ENCODE measurements at regions not wholly inside any gene's neighbourhood (a gene's known extent, or its start where the extent isn't known, plus 50 kb on each side); places are given as distances from the start of the nearest gene placed in this dataset.

- H3K14ac ChIP-seq (ENCODE audit: low read length), result no peak overlapping the region
- no peak overlapping the region for H2BK12ac ChIP-seq (ENCODE audit: low read length)
- WGBS (ENCODE audit: extremely low coverage, insufficient coverage, insufficient read length), result no CpG with 5 or more reads among the region's 1 CpG
- H3K4me3 ChIP-seq (ENCODE audit: low read depth, low read length), result no peak overlapping the region
- H3K4me2 ChIP-seq (ENCODE audit: low read length), result no peak overlapping the region
- H3K79me1 ChIP-seq (ENCODE audit: low read length), result no peaks in the 10 kb centered on the region
- no peak overlapping the region for H3K9ac ChIP-seq (ENCODE audit: low read length)
- no peak overlapping the region for H3K23ac ChIP-seq (ENCODE audit: low read length)
- no peaks in the 10 kb centered on the region for H3K36me3 ChIP-seq (ENCODE audit: control insufficient read depth in 1 of 2, insufficient read depth in 2 of 2, low read length in 2 of 2)
- H3K9me3 ChIP-seq (ENCODE audit: insufficient read depth, low read depth, low read length), result no peaks in the 10 kb centered on the region
- no peaks in the 10 kb centered on the region for H3K27me3 ChIP-seq (ENCODE audit: insufficient read depth, low read length)
- H3K4ac ChIP-seq (ENCODE audit: low read depth, low read length), result no peak overlapping the region
- H3K4me1 ChIP-seq (ENCODE audit: control insufficient read depth in 1 of 2, insufficient read depth in 2 of 2, low read length in 2 of 2), result no peaks in the 10 kb centered on the region
- H3K79me2 ChIP-seq (ENCODE audit: control insufficient read depth, insufficient read depth, low read length, poor library complexity), result no peaks in the 10 kb centered on the region
- DNase-seq, result no peak
- no peak overlapping the region for H3K27ac ChIP-seq (ENCODE audit: low read depth, low read length)
- no peak overlapping the region for H2AFZ ChIP-seq (ENCODE audit: insufficient read depth, low read length, poor library complexity)
- H2AK5ac ChIP-seq (ENCODE audit: low read length), result no peak overlapping the region
- H4K8ac ChIP-seq (ENCODE audit: low read depth, low read length), result no peak overlapping the region
- H4K91ac ChIP-seq (ENCODE audit: low read depth, low read length), result no peak overlapping the region
- no peak overlapping the region for H4K12ac ChIP-seq (ENCODE audit: low read depth, low read length)
- H3K18ac ChIP-seq (ENCODE audit: low read length), result no peak overlapping the region
- H2BK120ac ChIP-seq (ENCODE audit: insufficient read depth, low read length, poor library complexity), result no peak overlapping the region
- H2BK5ac ChIP-seq (ENCODE audit: low read depth, low read length, poor library complexity), result no peak overlapping the region
Observed at GRCh38 chr1:186531561-186532165, 70.7 kb upstream of the PDC start.

DNA sequence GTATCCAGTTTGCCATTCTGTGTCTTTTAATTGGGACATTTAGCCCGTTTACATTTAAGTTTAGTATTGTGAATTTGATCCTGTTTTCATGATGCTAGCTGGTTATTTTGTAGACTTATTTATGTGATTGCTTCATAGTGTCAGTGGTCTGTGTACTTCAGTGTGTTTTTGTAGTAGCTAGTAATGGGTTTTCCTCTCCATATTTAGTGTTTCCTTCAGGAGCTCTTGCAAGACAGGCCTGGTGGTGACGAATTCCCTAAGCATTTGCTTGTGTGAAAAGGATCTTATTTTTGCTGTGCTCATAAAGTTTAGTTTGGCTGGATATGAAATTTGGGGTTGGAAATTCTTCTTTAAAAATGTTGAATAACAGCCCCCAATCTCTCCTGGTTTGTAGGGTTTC, 69.2 kb upstream of the PDC start:
- H2BK5ac ChIP-seq (ENCODE audit: low read depth, low read length, poor library complexity), result no peak overlapping the region
- no peak overlapping the region for H2BK12ac ChIP-seq (ENCODE audit: low read length)
- no peaks in the 10 kb centered on the region for H3K4me1 ChIP-seq (ENCODE audit: control insufficient read depth in 1 of 2, insufficient read depth in 2 of 2, low read length in 2 of 2)
- H4K12ac ChIP-seq (ENCODE audit: low read depth, low read length), result no peak overlapping the region
- no peaks in the 10 kb centered on the region for H3K36me3 ChIP-seq (ENCODE audit: control insufficient read depth in 1 of 2, insufficient read depth in 2 of 2, low read length in 2 of 2)
- no peak overlapping the region for H4K91ac ChIP-seq (ENCODE audit: low read depth, low read length)
- no peak overlapping the region for H3K9ac ChIP-seq (ENCODE audit: low read length)
- no peak overlapping the region for H2BK120ac ChIP-seq (ENCODE audit: insufficient read depth, low read length, poor library complexity)
- H3K4me3 ChIP-seq (ENCODE audit: low read depth, low read length), result no peak overlapping the region
- no peak overlapping the region for H3K27ac ChIP-seq (ENCODE audit: low read depth, low read length)
- no peak overlapping the region for H3K18ac ChIP-seq (ENCODE audit: low read length)
- H3K23ac ChIP-seq (ENCODE audit: low read length), result no peak overlapping the region
- no peaks in the 10 kb centered on the region for H3K27me3 ChIP-seq (ENCODE audit: insufficient read depth, low read length)
- H4K8ac ChIP-seq (ENCODE audit: low read depth, low read length), result no peak overlapping the region
- no peaks in the 10 kb centered on the region for H3K9me3 ChIP-seq (ENCODE audit: insufficient read depth, low read depth, low read length)
- no CpG with 5 or more reads among the region's 2 CpGs for WGBS (ENCODE audit: extremely low coverage, insufficient coverage, insufficient read length)
- no peaks in the 10 kb centered on the region for H3K79me2 ChIP-seq (ENCODE audit: control insufficient read depth, insufficient read depth, low read length, poor library complexity)
- H3K79me1 ChIP-seq (ENCODE audit: low read length), result no peaks in the 10 kb centered on the region
- no peak overlapping the region for H2AK5ac ChIP-seq (ENCODE audit: low read length)
- DNase-seq, result no peak
- H2AFZ ChIP-seq (ENCODE audit: insufficient read depth, low read length, poor library complexity), result no peak overlapping the region
- no peak overlapping the region for H3K14ac ChIP-seq (ENCODE audit: low read length)
- no peak overlapping the region for H3K4ac ChIP-seq (ENCODE audit: low read depth, low read length)
- no peak overlapping the region for H3K4me2 ChIP-seq (ENCODE audit: low read length)

GRCh38 chr1:186519982-186520381, 59.1 kb upstream of the PDC start:
- Histone ChIP-seq H4K91ac (ENCODE audit: low read depth, low read length) (no peak overlapping the region), H4K12ac (ENCODE audit: low read depth, low read length) (no peak overlapping the region), H2AK5ac (ENCODE audit: low read length) (no peak overlapping the region)

GRCh38 chr1:186518822-186519381, 58.0 kb upstream of the PDC start:
- no peak overlapping the region for H3K4ac ChIP-seq (ENCODE audit: low read depth, low read length)
- no peak overlapping the region for H2AFZ ChIP-seq (ENCODE audit: insufficient read depth, low read length, poor library complexity)
- H4K8ac ChIP-seq (ENCODE audit: low read depth, low read length), result no peak overlapping the region
- WGBS (ENCODE audit: extremely low coverage, insufficient coverage, insufficient read length), result no CpG with 5 or more reads among the region's 4 CpGs
- H3K4me1 ChIP-seq (ENCODE audit: control insufficient read depth in 1 of 2, insufficient read depth in 2 of 2, low read length in 2 of 2), result no peaks in the 10 kb centered on the region
- no peak overlapping the region for H2BK5ac ChIP-seq (ENCODE audit: low read depth, low read length, poor library complexity)
- no peaks in the 10 kb centered on the region for H3K79me2 ChIP-seq (ENCODE audit: control insufficient read depth, insufficient read depth, low read length, poor library complexity)
- H3K14ac ChIP-seq (ENCODE audit: low read length), result no peak overlapping the region
- H2BK12ac ChIP-seq (ENCODE audit: low read length), result no peak overlapping the region
- H2AK5ac ChIP-seq (ENCODE audit: low read length), result no peak overlapping the region
- H3K27ac ChIP-seq (ENCODE audit: low read depth, low read length), result no peak overlapping the region
- peaks cover 4% of the 10 kb centered on the region for H3K9me3 ChIP-seq (ENCODE audit: insufficient read depth, low read depth, low read length)
- no peak overlapping the region for H4K12ac ChIP-seq (ENCODE audit: low read depth, low read length)
- no peak overlapping the region for H3K4me2 ChIP-seq (ENCODE audit: low read length)
- no peak for DNase-seq
- no peak overlapping the region for H3K9ac ChIP-seq (ENCODE audit: low read length)
- no peak overlapping the region for H3K4me3 ChIP-seq (ENCODE audit: low read depth, low read length)
- no peak overlapping the region for H2BK120ac ChIP-seq (ENCODE audit: insufficient read depth, low read length, poor library complexity)
- no peaks in the 10 kb centered on the region for H3K27me3 ChIP-seq (ENCODE audit: insufficient read depth, low read length)
- H3K36me3 ChIP-seq (ENCODE audit: control insufficient read depth in 1 of 2, insufficient read depth in 2 of 2, low read length in 2 of 2), result no peaks in the 10 kb centered on the region
- no peak overlapping the region for H4K91ac ChIP-seq (ENCODE audit: low read depth, low read length)
- no peak overlapping the region for H3K18ac ChIP-seq (ENCODE audit: low read length)
- no peaks in the 10 kb centered on the region for H3K79me1 ChIP-seq (ENCODE audit: low read length)
- H3K23ac ChIP-seq (ENCODE audit: low read length), result no peak overlapping the region

More at GRCh38 chr1:186519982-186520381, 59.1 kb upstream of the PDC start:
- H3K14ac ChIP-seq (ENCODE audit: low read length), result no peak overlapping the region
- no peak overlapping the region for H3K9ac ChIP-seq (ENCODE audit: low read length)
- no peak overlapping the region for H4K8ac ChIP-seq (ENCODE audit: low read depth, low read length)
- no peaks in the 10 kb centered on the region for H3K36me3 ChIP-seq (ENCODE audit: control insufficient read depth in 1 of 2, insufficient read depth in 2 of 2, low read length in 2 of 2)
- DNase-seq, result no peak
- H3K4ac ChIP-seq (ENCODE audit: low read depth, low read length), result no peak overlapping the region
- H2BK5ac ChIP-seq (ENCODE audit: low read depth, low read length, poor library complexity), result no peak overlapping the region
- H3K4me2 ChIP-seq (ENCODE audit: low read length), result no peak overlapping the region
- H2BK120ac ChIP-seq (ENCODE audit: insufficient read depth, low read length, poor library complexity), result no peak overlapping the region
- H3K9me3 ChIP-seq (ENCODE audit: insufficient read depth, low read depth, low read length), result peaks cover 5% of the 10 kb centered on the region
- H3K79me2 ChIP-seq (ENCODE audit: control insufficient read depth, insufficient read depth, low read length, poor library complexity), result no peaks in the 10 kb centered on the region
- no peaks in the 10 kb centered on the region for H3K4me1 ChIP-seq (ENCODE audit: control insufficient read depth in 1 of 2, insufficient read depth in 2 of 2, low read length in 2 of 2)
- H3K27ac ChIP-seq (ENCODE audit: low read depth, low read length), result no peak overlapping the region
- no peaks in the 10 kb centered on the region for H3K79me1 ChIP-seq (ENCODE audit: low read length)
- H2AFZ ChIP-seq (ENCODE audit: insufficient read depth, low read length, poor library complexity), result no peak overlapping the region
- no peak overlapping the region for H3K18ac ChIP-seq (ENCODE audit: low read length)
- no peaks in the 10 kb centered on the region for H3K27me3 ChIP-seq (ENCODE audit: insufficient read depth, low read length)
- no peak overlapping the region for H3K23ac ChIP-seq (ENCODE audit: low read length)
- H2BK12ac ChIP-seq (ENCODE audit: low read length), result no peak overlapping the region
- no peak overlapping the region for H3K4me3 ChIP-seq (ENCODE audit: low read depth, low read length)
